Heart left ventricle (tissue), 13 donors: ENCODE measurements at regions not wholly inside any gene's neighbourhood (a gene's known extent, or its start where the extent isn't known, plus 50 kb on each side); places are given as distances from the start of the nearest gene placed in this dataset.

Source experiments
- POLR2A ChIP-seq, 2 donors: fragments of 450-650 bp; IDR thresholded peaks; one replicate each; pipeline ENCODE4 v1.6.1; 2017; ENCODE audit warnings: antibody characterized with exemption in 2 of 2, mild to moderate bottlenecking in 2 of 2, moderate library complexity in 2 of 2
- TF ChIP-seq, protein P1 (sequence below), 12 donors: fragments of 200-600 bp; sonication (generic) in 4 of 12; IDR thresholded peaks; one replicate each; pipeline versions ENCODE4 v1.5.0 to v1.8.0; 2018 to 2022; ENCODE audit warnings: antibody characterized with exemption in 12 of 12, mild to moderate bottlenecking in 5 of 12
- donor health status: ischemic (EF 13 %, LVEDD 7.1; RV severe dilation, severe dysfunction).
- donor health status: DM: no; HTN: yes; CAD: no.
- donor health status: DM: no; HTN: no; CAD: no.
- donor health status: ischemic (EF 25% LVEDD 6.9; RV normal size, moderate dysfunction).
- donor health status: ischemic (EF 25% LVEDD 5.7; RV mildly dilated, moderate dysfunction).
- donor health status: ischemic (EF 35%, LVEDD 5.7; RV mildly dilated, moderate dysfunction).
- donor health status: nonischemic (EF 11% LVEDD 7.7; RV severe dilation, severe dysfunction).
- donor health status: DM: yes; HTN: yes; CAD: no.
- donor health status: PGD.
- donor health status: ischemic (EF 29% LVEDD 5.4; RV normal size, mild dysfunction).
- donor health status: nonischemic (EF 23%, LVEDD 6.1; RV moderate dilation, normal function).

DNA sequence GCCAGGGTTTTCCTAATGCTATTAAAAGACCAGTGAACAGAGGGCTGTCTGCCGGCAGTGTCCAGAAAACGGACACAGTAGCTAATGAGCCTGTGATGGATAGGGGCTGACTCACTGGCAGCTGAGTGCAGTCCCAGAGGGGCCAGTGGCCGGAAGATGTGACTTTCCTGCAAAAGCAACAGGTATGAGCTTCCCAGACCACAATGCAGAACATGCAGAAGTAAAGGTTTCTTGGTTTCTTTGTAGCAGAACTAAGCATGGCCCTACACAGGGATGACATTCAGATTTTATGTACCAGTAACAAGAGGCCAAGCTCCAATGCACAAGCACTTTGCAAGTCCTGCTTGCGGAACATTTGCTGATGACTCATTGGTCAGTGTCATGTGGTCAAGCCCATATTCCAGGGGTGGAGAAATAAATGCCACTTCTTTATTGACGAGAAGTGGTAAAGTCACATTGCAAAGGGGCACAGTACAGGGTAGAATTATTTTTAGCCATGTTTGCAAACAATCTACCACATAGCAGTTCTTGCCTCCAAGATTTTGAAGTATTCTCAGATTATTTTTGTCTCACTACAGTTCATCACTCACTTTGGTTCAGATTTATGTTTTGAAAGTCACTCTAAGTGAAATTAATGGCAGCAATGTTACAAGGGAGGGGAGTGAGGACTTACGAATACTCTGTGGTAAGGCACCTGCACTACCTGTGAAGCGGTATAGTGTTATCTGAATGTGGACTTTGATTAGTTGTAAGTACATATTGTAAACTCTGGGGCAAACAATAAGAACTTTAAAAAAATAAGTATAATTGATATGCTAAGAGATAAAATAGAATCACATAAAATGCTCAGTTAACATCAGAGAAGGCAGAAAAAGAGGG lies 263.3 kb downstream of the ABHD5 start:
- TF ChIP-seq, protein P1, sequence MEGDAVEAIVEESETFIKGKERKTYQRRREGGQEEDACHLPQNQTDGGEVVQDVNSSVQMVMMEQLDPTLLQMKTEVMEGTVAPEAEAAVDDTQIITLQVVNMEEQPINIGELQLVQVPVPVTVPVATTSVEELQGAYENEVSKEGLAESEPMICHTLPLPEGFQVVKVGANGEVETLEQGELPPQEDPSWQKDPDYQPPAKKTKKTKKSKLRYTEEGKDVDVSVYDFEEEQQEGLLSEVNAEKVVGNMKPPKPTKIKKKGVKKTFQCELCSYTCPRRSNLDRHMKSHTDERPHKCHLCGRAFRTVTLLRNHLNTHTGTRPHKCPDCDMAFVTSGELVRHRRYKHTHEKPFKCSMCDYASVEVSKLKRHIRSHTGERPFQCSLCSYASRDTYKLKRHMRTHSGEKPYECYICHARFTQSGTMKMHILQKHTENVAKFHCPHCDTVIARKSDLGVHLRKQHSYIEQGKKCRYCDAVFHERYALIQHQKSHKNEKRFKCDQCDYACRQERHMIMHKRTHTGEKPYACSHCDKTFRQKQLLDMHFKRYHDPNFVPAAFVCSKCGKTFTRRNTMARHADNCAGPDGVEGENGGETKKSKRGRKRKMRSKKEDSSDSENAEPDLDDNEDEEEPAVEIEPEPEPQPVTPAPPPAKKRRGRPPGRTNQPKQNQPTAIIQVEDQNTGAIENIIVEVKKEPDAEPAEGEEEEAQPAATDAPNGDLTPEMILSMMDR (IDR thresholded peaks at IDR 0.05) = no peak
- no peak for TF ChIP-seq POLR2A (IDR thresholded peaks at IDR 0.05)
